Osteoblast (primary cell): ENCODE measurements at regions not wholly inside any gene's neighbourhood (a gene's known extent, or its start where the extent isn't known, plus 50 kb on each side); places are given as distances from the start of the nearest gene placed in this dataset.

Experiments
- DNase-seq: peaks from one replicate; pipeline ENCODE4 v3.0.0; 2011; ENCODE audit warnings: low spot score, mixed read lengths; ENCODE audit not compliant: insufficient read length; ENCODE audit errors: missing footprints
- H2AFZ ChIP-seq: 2 replicates; pipeline ENCODE4 v1.6.0; 2011; ENCODE audit warnings: mild to moderate bottlenecking, low read length
- H3K27ac ChIP-seq: 2 replicates; pipeline ENCODE4 v1.5.1; 2011; ENCODE audit warnings: mild to moderate bottlenecking, low read depth, low read length, moderate library complexity
- H3K27me3 ChIP-seq: 2 replicates; pipeline ENCODE4 v1.6.0; 2012; ENCODE audit warnings: mild to moderate bottlenecking, control low read depth, inconsistent platforms, low read length, moderate library complexity; ENCODE audit not compliant: insufficient read depth
- H3K36me3 ChIP-seq: 2 replicates; pipeline ENCODE4 v1.5.1; 2011; ENCODE audit warnings: mild to moderate bottlenecking, low read length, control low read depth, moderate library complexity; ENCODE audit not compliant: insufficient read depth
- H3K4me1 ChIP-seq: 2 replicates; pipeline ENCODE4 v1.5.1; 2011; ENCODE audit warnings: mild to moderate bottlenecking, low read length, control low read depth, moderate library complexity; ENCODE audit not compliant: insufficient read depth
- H3K4me2 ChIP-seq: 2 replicates; pipeline ENCODE4 v1.6.0; 2011; ENCODE audit warnings: mild to moderate bottlenecking, low read length; ENCODE audit not compliant: insufficient read depth
- H3K4me3 ChIP-seq: fragments of 200-600 bp; sonication (generic); 3 replicates; pipeline ENCODE4 v1.5.1; 2012; ENCODE audit warnings: mild to moderate bottlenecking, low read length, inconsistent platforms; ENCODE audit not compliant: insufficient read depth
- H3K79me2 ChIP-seq: 2 replicates; pipeline ENCODE4 v1.6.0; 2012; ENCODE audit warnings: mild to moderate bottlenecking, low read length, control low read depth, inconsistent platforms; ENCODE audit not compliant: insufficient read depth
- H3K9me3 ChIP-seq: 2 replicates; pipeline ENCODE4 v1.5.1; 2011; ENCODE audit warnings: low read depth, low read length, control low read depth
- H4K20me1 ChIP-seq: 2 replicates; pipeline ENCODE4 v1.6.0; 2012; ENCODE audit warnings: mild to moderate bottlenecking, low read length, control low read depth; ENCODE audit not compliant: insufficient read depth
- TF ChIP-seq, protein P1 (sequence below): IDR thresholded peaks from 2 replicates; pipeline ENCODE4 v1.5.1; 2011; ENCODE audit warnings: mild to moderate bottlenecking, low read depth, low read length, moderate library complexity; ENCODE audit errors: extremely low read depth

DNA sequence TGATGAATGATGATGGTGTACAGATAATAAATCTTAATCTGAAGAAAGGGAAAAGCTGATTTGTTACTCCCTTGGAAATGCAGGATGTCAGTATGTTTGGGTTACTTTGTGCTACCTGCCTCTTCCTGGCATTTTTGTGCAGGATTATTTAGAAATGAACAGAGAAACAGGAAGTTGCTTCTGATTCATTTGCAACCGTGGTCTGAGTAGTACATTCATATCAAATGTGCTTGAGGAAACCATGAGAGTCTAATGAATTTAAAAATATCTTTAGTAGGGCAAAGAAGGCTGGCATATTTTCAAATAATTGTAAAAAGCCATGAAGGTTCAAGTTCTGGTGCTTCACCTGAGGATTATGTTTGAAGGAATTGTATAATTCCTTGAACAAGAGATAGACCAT, 391.6 kb downstream of the TMEM161B start:
- Histone ChIP-seq H2AFZ (no peak overlapping the region), H3K36me3 (no peaks in the 10 kb centered on the region), H3K9me3 (no peaks in the 10 kb centered on the region), H3K79me2 (no peaks in the 10 kb centered on the region), H3K27ac (no peak overlapping the region), H3K4me1 (no peaks in the 10 kb centered on the region), H4K20me1 (no peaks in the 10 kb centered on the region), H3K27me3 (no peaks in the 10 kb centered on the region), H3K4me2 (no peak overlapping the region), H3K4me3 (no peak overlapping the region)
- TF ChIP-seq, protein P1, sequence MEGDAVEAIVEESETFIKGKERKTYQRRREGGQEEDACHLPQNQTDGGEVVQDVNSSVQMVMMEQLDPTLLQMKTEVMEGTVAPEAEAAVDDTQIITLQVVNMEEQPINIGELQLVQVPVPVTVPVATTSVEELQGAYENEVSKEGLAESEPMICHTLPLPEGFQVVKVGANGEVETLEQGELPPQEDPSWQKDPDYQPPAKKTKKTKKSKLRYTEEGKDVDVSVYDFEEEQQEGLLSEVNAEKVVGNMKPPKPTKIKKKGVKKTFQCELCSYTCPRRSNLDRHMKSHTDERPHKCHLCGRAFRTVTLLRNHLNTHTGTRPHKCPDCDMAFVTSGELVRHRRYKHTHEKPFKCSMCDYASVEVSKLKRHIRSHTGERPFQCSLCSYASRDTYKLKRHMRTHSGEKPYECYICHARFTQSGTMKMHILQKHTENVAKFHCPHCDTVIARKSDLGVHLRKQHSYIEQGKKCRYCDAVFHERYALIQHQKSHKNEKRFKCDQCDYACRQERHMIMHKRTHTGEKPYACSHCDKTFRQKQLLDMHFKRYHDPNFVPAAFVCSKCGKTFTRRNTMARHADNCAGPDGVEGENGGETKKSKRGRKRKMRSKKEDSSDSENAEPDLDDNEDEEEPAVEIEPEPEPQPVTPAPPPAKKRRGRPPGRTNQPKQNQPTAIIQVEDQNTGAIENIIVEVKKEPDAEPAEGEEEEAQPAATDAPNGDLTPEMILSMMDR: no peak
- no peak for DNase-seq

DNA sequence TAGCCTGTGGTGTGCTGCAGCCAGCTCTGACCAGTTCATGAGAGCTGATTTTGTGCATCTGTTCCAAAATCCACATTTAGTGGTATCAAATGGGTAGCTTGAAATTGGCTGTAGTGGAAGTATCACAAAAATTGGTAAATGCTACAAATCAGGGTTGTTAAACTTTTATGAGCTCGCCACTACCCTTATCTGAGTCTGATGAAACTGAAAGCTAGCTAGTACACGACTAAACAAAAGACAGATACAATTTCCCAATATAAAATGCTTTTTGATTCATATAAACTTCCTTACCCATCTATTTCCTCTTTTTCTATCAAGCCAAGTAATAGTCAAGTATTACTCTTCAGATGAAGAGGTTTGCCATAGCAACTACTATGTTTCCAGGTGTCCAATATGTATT, 392.0 kb downstream of the TMEM161B start:
- Histone ChIP-seq H2AFZ (no peak overlapping the region), H3K9me3 (no peaks in the 10 kb centered on the region), H3K27ac (no peak overlapping the region), H3K27me3 (no peaks in the 10 kb centered on the region), H3K36me3 (no peaks in the 10 kb centered on the region), H3K79me2 (no peaks in the 10 kb centered on the region), H4K20me1 (no peaks in the 10 kb centered on the region), H3K4me1 (no peaks in the 10 kb centered on the region), H3K4me3 (no peak overlapping the region), H3K4me2 (no peak overlapping the region)
- TF ChIP-seq, protein P1: no peak
- no peak for DNase-seq

DNA sequence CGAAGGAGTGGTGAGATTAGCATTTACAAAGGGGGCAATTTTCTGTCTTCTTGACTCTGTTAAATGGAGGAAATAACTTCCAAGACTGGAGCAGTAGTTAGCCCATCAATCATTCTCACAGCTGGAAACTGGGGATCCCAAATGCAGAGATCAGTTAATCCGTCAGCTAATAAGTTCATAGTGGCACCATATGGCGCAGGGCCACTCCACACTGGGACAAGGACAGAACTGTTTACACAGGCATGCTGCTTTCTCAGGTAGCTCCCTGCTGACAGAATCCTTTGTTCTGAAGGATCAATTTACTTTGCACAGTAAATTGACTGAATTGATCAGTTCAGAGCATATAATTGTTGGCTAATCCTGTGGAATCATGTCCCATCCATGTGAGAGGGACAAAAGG, 395.7 kb downstream of the TMEM161B start:
- DNase-seq: no peak
- Histone ChIP-seq H3K36me3 (no peaks in the 10 kb centered on the region), H3K27ac (no peak overlapping the region), H3K4me1 (no peaks in the 10 kb centered on the region), H3K79me2 (no peaks in the 10 kb centered on the region), H3K27me3 (no peaks in the 10 kb centered on the region), H3K9me3 (no peaks in the 10 kb centered on the region), H3K4me3 (no peak overlapping the region), H3K4me2 (no peak overlapping the region), H2AFZ (no peak overlapping the region), H4K20me1 (no peaks in the 10 kb centered on the region)
- TF ChIP-seq, protein P1: no peak

DNA sequence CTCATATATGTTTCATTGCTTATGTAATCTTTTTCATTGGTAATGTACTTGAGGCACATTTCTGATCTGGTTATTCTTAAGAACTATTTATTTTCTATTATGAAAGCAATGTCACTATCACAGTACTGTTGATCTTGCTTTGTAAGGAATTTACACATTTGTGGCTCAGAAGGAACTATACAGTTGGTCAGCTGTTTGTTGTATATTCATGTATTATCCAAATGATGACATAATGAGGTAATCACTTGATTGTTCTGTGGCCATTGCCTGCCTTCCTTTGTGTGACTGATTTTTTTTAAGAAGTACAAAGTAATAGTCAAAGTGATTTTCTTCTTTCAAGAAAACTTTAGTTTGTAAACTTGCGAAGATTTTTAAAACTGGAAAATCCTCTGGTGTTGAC, 399.9 kb downstream of the TMEM161B start:
- Histone ChIP-seq H2AFZ (no peak overlapping the region), H3K79me2 (no peaks in the 10 kb centered on the region), H3K27me3 (no peaks in the 10 kb centered on the region), H3K9me3 (no peaks in the 10 kb centered on the region), H3K4me2 (no peak overlapping the region), H4K20me1 (no peaks in the 10 kb centered on the region), H3K36me3 (no peaks in the 10 kb centered on the region), H3K4me3 (no peak overlapping the region), H3K4me1 (no peaks in the 10 kb centered on the region), H3K27ac (no peak overlapping the region)
- no peak for DNase-seq
- TF ChIP-seq, protein P1: no peak
